Brain pericyte (primary cell): ENCODE measurements at regions not wholly inside any gene's neighbourhood (a gene's known extent, or its start where the extent isn't known, plus 50 kb on each side); places are given as distances from the start of the nearest gene placed in this dataset.
"Not testable (repeated sequence)": the region's sequence is repeated elsewhere in the genome, so short reads cannot be mapped to it uniquely, and the experiment has no call there.

Experiments used
- DNase-seq: peaks from one replicate; pipeline ENCODE4 v3.0.0-alpha.2; 2012; ENCODE audit warnings: low read depth, low spot score

GRCh38 chr1:47491341-47491753 is 53.5 kb downstream of the FOXD2 start:
- DNase-seq = no peak

- DNase-seq = no peak
Measured at GRCh38 chr1:47495176-47495713, 57.4 kb downstream of the FOXD2 start.

- DNase-seq = no peak
Measured at GRCh38 chr1:47498551-47498950, 60.7 kb downstream of the FOXD2 start.

- no peak for DNase-seq
Measured at GRCh38 chr1:47501069-47501468, 63.2 kb downstream of the FOXD2 start.

- no peak for DNase-seq
Measured at GRCh38 chr1:47502746-47503370, 65.0 kb downstream of the FOXD2 start.

- not testable (repeated sequence) for DNase-seq
Measured at GRCh38 chr1:47504840-47505239, 67.0 kb downstream of the FOXD2 start.

GRCh38 chr1:47505267-47505666 is 67.4 kb downstream of the FOXD2 start:
- no peak for DNase-seq

GRCh38 chr1:47506053-47506452 is 68.2 kb downstream of the FOXD2 start:
- DNase-seq = no peak

- DNase-seq = no peak
Measured at GRCh38 chr1:47507144-47507543, 69.3 kb downstream of the FOXD2 start.

GRCh38 chr1:47507881-47508701 is 70.2 kb downstream of the FOXD2 start:
- no peak for DNase-seq

GRCh38 chr1:47508702-47509431 is 71.0 kb downstream of the FOXD2 start:
- no peak for DNase-seq

- DNase-seq = no peak
Measured at GRCh38 chr1:47510282-47510811, 72.5 kb downstream of the FOXD2 start.

- DNase-seq = no peak
Measured at GRCh38 chr1:47511825-47512224, 74.0 kb downstream of the FOXD2 start.

GRCh38 chr1:47513393-47513792 is 75.5 kb downstream of the FOXD2 start:
- no peak for DNase-seq

GRCh38 chr1:47514229-47514628 is 76.4 kb downstream of the FOXD2 start:
- no peak for DNase-seq

- no peak for DNase-seq
Measured at GRCh38 chr1:47515164-47515789, 77.4 kb downstream of the FOXD2 start.

- no peak for DNase-seq
Measured at GRCh38 chr1:47517946-47518345, 80.1 kb downstream of the FOXD2 start.

- no peak for DNase-seq
Measured at GRCh38 chr1:47519491-47519890, 81.6 kb downstream of the FOXD2 start.

GRCh38 chr1:47519971-47520370 is 82.1 kb downstream of the FOXD2 start:
- no peak for DNase-seq

GRCh38 chr1:47521034-47521881 is 83.4 kb downstream of the FOXD2 start:
- DNase-seq = peak; percentile 66
